GM18868 (cell line): ENCODE measurements at regions not wholly inside any gene's neighbourhood (a gene's known extent, or its start where the extent isn't known, plus 50 kb on each side); places are given as distances from the start of the nearest gene placed in this dataset.

Experiments used
- ATAC-seq: cut with Tn5 transposase; IDR thresholded peaks from one replicate; pipeline ENCODE4 v1.9.1; 2021; ENCODE audit warnings: mild to moderate bottlenecking, moderate library complexity; ENCODE audit not compliant: unreplicated experiment

DNA sequence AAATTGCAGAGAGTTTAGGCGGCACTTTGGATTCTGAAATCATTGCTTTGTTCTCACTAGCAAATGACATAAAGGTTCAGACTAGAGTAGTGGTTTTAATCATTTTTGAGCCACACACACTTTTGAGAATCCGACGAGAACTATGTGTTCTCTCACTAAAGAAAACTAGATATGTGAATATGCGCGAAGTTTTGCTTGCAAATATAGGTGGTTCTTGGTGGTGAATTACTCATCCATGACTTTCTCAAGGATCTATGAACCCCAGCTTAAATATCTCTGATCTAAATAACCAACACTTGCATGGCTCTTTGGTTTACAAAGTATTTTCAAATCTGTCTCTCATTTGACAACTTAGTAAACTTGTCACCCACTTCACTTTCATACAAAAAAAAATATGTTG lies 54.8 kb downstream of the NOG start:
- no peak for ATAC-seq

DNA sequence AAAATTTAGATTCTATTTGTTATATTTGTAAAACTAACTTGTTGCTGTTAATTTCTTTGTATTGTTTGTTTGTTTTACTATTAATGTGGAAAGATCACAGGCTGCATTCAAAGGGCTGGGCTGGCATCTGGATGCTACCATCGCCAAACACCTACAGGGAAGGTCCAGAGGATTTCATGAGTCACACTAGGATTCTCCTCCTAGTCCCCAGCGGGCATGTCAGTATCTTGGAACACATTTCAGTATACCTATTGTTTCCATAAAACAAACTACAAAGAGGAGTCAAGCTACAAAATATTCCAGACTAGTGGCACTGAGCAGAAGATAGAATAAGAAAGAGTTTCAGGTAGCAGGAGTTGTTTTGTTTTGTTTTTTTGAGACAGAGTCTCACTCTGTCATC lies 55.3 kb downstream of the NOG start:
- ATAC-seq: no peak

DNA sequence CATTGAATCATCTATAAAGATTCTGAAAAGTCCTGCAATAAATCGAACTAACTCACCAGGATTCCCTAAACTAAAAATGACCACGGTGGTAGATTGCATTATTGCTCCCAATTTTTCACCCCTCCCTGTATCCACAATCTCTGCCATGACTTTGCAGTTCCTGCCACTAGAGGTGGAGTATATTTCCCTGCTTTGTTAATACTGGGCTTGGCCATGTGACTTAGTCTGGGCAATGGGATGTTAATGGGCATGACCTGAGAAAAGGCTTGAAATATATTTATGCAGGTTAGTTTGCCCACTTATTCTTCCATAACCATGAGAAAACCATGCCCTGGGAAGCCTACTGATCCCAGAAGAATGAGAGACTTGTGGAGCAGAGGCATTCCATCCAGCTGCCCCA lies 59.1 kb downstream of the NOG start:
- ATAC-seq: no peak

DNA sequence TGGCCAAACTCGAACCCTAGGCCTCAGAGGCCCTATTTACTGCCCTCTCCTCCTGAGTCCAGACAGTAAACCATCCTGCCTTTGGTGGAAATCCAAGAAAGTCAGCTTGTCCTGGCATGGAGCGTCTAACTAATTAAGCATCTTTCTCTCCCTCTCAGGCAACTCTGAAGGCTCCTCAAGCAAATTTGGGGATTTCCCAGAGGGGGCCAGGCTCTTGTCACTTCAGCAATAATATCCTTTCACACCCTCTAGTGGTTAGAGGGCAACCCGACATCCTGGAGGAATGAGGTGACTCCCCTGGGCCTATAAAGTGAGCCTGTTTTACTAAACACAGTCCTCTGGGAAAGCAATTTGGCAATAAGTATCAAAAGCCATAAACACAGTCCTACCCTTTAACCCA lies 60.4 kb downstream of the NOG start:
- peak; percentile 100 for ATAC-seq

DNA sequence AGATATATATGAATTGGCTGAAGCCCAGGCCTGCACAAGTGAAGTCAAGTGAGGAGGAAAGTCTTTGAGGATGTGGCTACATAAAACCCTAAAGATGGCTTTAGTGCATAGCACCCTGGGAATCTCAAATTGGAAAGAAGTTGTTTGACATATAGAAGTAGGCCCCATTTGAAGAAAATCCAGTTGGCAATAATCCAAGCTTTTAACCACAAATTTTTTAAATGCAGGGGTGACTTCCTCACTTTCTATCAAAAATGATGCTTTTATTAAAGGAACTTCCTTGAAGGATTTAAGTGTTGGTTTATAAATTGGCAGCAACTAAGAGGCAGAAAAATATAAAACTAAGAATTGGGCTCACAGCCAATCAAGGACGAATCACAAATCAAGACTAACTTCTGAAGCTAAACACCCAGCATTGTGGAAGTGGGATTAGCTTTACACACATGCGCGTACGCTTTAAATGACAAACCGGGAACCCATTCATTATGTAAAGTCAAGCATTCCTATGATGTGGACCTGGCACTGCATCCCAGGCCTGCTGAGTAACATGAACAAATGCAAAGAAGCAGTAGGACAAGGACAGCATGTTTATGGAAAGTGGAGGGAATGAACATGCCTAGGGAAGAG lies 63.3 kb downstream of the NOG start:
- no peak for ATAC-seq

DNA sequence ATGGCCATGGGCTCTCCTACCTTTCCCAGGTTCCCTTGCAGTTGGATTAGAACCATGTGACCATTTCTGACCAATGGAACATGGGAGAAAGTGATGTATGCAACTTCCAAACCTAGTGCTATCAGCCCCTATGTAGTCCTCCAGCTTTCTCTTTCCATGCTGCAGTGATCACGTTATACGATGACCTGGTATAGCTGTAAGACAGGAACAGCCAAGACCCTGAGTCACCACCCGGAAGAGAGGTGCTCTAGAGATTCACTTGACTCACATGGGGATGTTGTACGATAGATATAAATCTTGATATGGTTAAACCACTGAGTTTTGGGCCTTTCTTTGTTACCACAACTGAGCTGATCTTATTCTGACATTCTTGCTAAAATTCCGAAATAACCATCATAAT lies 65.1 kb downstream of the NOG start:
- ATAC-seq: no peak

DNA sequence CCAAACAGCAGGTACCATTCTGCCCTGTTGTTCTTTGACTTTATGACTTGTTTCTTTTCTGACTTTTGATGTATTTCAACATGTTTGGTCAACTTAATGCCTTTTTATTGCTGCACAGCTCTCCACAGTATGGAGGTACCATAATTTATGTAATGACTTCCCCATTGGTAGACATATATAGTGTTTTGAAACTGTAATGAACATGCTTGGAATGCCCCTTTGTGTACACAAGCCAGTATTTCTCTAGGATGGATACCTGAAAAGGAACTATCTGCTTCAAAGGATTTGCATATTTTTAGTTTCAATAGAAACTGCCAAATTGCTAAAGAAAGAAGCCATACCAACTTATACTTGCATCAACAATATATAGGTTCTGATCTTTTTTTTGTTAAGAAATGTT lies 66.1 kb downstream of the NOG start:
- no peak for ATAC-seq

DNA sequence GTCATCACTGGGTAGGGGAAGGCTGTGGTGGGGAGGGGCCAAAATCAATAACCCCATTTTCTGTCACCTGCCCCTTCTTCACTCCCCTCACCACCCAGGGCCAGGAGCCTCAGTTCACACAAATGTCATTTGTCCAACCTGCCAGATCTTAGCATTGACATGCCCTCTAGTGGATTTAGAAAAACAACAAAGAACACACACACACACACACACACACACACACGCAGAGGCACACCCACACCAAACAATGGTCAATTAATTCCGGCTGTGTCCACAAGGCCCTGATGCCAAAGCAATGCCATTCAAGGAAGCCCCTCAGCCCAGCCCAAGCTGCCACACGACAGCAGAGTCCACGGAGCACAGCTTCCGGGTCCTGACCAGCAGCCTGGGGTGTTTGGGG lies 68.4 kb downstream of the NOG start:
- ATAC-seq: no peak

DNA sequence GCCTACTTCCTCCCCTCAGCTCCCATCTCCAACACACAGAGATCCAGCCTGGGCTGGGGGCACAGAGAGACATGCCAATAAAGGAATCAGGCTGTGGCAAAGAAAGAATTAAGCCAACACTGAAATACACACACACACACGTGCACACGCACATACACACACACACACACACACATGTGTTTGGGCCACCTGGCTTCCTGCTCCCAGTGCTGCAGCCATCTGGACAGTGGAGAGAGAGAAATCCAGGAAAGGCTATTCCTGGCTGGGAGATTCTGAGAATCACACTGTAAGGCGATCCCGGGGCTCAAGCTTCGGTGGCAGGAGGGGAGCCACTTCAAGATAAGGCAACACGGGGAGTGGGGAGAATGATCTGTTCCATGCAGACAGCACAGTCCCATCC lies 72.4 kb downstream of the NOG start:
- ATAC-seq: no peak

DNA sequence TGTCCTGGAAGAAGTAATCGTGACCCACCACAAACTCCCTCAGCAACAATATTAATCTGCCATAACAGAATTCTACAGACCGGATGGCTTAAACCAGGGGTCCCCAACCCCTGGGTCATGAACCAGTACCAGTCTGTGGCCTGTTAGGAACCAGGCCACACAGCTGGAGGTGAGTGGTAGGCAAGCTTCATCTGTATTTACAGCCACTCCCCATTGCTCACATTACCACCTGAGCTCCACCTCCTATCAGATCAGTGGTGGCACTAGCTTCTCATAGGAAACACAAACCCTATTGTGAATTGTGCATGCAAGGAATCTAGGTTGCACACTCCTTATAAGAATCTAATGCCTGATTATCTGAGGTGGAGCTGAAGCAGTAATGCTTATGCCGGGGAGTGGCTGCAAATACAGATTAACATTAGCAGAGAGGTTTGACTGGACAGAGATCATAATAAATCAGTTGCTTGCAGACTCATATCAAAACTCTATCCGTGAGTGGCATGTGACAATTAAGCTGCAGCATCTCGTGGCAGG lies 74.5 kb downstream of the NOG start:
- ATAC-seq: no peak

DNA sequence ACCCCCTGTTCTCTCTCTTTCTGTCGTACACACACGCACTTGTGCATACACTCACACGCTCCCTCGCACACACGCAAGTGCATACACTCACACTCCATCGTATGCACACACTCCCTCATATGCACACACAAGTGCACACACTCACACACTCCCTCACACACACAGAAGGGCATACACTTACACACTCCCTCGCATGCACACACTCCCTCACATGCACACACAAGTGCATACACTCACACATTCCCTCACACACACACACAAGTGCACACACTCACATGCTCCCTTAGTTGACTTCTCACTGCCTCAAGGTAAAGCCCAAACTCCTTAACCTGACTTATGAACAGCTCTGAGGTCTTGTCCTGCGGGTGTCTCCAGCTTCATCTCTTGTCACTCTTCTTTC lies 78.7 kb downstream of the NOG start:
- ATAC-seq: no peak

DNA sequence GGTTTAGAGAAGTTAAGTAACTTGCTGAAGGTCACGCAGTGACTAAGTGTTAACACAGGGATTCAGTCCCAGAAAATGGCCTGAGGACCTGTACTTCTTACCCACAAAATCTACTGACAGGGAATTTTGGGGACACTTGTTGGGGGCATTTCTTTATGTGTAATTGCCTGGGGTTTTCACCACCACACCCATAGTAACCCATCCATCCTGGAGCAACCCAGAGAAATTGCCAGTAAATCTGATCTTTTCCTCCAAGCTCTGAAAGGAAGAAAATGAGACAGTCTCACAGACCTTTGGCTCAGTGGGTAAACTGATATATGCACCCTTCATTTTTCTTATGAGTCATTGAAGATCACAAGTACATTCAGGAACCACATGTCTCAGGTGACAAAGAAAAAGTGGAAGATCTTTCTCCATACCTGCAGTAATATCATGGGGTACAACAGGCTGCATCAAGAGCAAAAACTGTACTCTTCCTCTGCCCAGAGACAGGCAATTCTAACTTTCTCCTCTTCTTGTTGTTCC lies 81.0 kb downstream of the NOG start:
- no peak for ATAC-seq

DNA sequence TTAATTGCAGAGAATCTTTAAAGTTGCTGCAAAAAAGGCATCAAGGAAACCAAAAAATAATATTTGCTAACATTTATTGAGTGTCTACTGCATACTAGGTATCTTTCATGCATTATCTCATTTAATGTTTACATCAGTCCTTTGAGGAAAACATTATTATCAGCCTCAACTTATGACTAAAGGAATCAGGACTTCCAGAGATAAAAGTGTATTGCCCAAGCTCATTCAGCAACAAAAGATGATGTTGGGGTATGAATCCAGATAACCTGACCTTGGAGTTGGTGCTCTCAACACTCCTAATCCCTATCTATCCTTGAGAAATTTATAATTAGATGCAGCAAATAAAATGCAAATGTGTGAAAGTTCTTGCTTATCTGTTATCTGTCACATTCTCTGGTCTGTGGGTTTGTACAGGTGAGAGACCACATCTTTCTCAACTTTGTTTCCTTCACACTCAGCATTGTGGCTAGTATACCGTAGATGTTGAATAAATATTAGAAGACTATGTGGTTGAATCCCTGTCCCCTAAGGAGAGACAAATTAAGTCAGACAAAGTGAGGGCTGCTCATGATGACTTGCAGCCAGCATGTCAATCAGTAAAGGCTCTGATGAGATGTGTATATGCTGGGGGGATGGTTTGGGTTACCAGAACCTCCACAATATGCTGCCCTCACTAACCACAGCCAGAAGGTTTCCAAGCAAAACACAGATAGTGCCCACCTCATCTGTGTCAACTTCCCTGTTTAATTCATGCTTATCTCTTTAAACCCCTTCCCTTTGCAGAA lies 82.6 kb downstream of the NOG start:
- ATAC-seq: no peak

DNA sequence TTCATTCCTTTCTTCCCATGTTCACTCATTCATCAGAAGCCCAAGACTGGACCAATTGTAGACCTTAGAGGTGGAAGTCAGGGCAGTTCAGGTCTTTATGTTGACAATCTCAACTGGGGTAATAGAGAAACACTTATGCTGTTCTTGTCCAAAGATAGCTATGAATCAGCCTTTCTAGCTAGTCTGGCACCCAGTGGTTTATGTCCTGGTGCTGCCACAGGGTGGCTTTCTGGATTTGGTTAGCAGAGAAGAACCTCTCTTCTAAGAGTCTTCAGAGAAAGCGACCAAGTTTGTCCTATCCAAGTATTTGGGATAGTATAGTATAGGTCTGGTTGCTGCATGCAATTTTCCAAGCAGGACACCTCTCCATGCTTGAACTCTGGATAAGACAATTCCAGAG lies 83.3 kb downstream of the NOG start:
- ATAC-seq: no peak

DNA sequence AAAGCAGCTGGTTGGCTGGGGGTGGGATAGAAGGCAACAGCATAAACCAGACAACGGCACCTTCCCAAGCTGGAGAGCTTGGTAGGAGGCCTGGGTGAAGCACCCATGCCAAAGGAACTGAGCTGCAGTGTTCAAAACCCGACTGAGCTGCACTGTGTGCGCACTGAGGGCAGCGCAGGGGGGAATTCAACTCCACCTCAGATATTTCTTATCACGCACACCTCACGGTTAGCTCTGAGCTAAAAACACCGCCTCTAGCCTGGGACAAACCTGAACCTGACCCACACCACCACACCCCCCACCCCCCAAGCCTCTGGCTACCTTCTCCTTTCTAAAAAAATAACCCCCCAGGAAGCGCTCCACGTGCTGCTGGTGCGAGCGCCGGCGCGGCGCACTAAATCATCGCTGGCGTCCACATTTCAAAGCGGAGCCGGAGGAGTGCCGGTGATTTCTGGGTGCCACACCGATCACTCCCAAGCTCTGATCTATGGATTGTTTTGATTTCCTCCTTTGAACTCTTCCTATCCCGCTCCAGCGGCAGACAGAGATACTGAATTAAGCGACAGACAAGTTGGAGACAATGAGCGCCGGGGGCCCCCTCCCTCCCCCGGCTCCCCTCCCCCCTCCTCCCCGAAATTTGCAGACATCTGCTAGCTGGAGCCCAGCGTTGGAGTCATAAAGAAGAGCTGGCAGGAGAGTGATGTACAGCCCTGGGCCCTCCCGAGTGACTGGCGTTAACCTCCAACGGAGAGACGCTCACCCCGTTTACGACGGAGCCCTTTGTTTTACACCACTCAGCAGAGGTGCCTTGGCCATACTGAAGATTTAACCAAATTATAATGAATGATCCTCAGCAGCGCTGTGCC lies 85.0 kb downstream of the NOG start:
- no peak for ATAC-seq

DNA sequence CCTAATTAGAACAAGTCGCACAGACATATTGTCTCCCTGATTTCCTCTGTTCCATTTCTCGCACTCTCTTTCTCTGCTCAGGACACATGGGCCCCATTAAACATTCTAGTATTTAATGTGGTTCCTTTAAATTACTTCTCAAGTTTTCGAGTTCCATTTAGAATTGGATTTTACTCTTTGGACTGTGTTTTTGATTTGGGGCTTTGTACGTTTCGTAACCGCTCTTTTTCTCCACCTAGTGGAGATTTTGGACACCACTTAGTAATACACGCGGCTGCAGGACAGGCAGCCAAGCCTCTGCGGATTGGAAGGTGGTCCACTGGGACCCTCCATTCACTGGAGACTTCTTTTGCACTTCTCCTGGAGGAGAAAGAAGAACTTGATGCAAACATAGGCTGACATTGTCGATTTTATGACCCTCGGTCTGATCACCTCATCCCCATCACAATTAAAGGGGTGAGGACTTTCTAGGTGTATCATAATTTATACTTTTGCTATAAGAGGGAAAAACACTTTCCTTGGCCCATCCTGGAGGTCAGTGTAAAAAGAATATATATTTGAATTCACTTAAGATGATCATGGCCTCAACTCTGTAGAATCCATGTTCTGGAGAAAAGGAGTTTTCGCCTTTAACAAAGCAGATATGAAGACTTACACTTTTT lies 85.7 kb downstream of the NOG start:
- no peak for ATAC-seq

DNA sequence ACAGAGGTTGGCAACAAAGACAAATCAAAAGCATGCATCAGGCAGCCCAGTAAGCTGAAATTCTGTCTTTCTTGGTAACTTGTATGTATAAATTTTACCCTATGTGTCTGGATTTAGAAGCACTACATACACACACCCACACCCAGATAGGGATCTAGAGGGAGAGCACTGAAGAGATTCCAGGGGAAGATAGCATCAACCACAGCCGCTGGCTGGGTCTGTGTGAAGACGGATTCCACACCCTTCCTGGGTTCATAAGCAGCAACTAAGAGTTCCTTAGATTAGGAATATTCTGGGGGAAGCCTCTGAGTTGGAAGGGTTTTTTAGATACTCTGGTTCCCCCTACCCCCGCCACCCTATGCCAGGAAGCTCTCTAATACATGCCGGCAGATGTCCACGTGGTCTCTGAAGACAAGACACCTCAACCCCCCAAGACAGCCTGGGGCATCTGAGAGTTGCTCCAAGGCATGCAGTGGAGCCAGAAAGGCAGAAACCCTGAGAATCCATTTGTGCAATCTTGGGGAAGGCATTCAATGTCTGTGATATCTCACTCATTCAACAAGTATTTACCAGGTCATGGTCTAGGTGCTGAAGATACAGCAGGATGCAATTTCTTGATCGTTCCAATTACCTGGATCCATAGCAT lies 86.4 kb downstream of the NOG start:
- no peak for ATAC-seq

DNA sequence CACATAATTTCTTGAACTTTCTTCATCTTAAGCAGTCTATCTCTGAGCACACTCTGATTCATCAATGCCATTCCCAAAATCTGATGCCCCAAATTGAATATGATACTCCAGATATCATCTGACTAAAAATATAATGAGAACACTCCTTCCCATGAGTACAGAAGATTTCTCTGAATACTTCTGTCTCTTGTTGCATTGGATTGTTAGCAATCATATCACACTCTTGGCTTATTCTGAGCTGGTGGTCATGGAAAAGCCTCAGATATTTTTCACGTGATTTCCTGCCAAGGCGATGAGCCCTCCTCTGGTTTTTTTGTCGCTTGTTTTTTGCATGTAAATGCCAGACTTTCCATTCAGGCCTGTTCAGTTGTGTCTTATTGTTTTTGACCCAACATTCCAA lies 87.2 kb downstream of the NOG start:
- no peak for ATAC-seq

DNA sequence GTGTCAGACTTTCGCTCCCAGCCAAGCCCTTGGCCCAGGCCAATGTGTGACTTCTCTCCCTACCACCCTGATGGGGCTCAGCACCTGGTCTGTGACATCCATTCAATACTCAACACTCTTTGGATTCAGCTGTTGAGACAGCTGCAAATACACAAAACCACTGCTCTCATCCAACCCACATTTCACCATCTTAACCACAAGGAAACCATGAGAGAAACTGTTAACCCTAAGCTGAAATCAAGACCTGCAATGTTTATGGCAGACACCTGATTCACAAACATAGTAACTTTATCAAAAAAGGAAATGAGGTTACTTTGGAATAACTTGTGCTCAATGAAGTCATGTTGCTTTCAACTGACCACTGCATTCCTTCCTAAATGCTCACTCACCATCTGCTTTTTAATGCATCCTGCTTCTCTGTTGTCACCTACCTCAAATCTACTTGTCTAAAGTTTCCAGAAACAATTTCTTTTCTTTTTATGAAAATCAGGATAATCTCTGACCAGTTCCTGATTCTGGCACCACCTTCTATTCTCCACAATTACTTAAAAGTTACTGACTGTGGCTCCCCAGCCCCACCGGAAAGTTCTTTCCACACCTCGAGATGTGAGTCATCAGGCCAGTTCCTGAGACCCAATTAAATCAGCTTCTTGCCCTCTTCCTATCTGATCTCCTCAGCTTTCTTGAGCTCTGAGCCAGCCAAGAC lies 88.2 kb downstream of the NOG start:
- ATAC-seq: no peak

DNA sequence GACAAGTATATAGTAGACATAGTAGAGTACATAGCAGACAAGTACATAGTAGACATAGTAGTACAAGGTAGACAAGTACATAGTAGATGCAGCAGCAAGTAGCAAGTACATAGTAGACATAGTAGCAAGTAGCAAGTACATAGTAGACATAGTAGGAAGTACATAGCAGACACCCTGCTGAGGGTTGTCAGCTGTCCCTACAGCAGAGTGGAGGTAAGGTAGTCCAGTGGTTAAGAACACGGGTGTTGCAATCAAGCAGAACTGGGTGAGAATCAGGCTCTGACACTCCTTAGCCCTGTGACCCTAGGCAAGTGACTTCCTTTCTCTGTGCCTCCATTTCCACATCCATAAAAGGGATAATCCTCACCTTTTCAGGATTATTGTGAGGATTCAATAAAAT lies 94.7 kb downstream of the NOG start:
- ATAC-seq: no peak
